ENCODE measurements at regions not wholly inside any gene's neighbourhood (a gene's known extent, or its start where the extent isn't known, plus 50 kb on each side); places are given as distances from the start of the nearest gene placed in this dataset.

GRCh38 chr10:107453561-107453960 is 289.1 kb upstream of the SORCS1 start:
- Mint-ChIP-seq H3K4me1 (no peaks in the 10 kb centered on the region), H3K9me3 (no peaks in the 10 kb centered on the region), H3K4me3 (no peak overlapping the region), H3K27ac (no peak overlapping the region), H3K36me3 (no peaks in the 10 kb centered on the region), H3K27me3 (no peaks in the 10 kb centered on the region)
- no peak for DNase-seq

DNA sequence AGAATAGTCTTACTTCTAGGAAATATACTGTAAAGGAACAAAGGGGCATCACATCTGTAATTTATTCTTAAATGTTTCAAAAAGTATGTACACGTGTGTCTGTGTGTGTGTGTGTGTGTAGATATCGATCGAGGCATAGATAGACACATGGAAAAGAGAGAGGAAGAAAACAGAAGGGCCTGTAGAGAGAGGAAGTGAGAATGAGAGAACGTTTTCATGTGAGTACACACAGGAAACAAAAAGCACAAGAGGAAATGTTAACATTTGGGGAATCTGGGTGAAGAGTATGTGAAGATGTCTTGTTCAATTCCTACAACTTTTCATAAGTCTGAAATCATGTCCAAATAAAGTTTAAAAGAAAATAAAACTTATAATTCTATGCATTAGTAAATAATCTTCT is 286.5 kb upstream of the SORCS1 start:
- no peak for DNase-seq
- H3K36me3 Mint-ChIP-seq, result no peaks in the 10 kb centered on the region
- H3K27me3 Mint-ChIP-seq, result no peaks in the 10 kb centered on the region
- H3K9me3 Mint-ChIP-seq, result no peaks in the 10 kb centered on the region
- no peaks in the 10 kb centered on the region for H3K4me1 Mint-ChIP-seq
- H3K27ac Mint-ChIP-seq, result no peak overlapping the region
- no peak overlapping the region for H3K4me3 Mint-ChIP-seq

DNA sequence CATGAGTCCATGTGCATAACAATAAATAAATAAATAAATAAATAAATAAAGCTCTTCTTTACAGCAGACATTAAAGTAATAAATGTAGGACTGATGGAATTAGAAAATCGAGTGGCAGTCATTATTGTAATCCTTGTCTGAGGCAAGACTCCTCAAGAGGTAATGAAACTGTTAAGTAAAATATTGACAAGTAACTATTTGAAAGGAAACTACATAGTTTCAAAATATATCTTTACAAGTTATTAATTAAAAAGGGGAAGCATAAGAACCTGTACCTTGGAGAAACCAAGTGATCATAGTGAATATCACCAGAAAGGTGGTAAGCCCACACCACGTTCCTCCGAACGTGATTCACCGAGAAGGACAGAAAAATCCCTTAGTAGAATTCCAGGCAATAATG is 285.6 kb upstream of the SORCS1 start:
- no peaks in the 10 kb centered on the region for H3K36me3 Mint-ChIP-seq
- DNase-seq, result no peak
- H3K4me3 Mint-ChIP-seq, result no peak overlapping the region
- no peaks in the 10 kb centered on the region for H3K9me3 Mint-ChIP-seq
- no peak overlapping the region for H3K27ac Mint-ChIP-seq
- no peaks in the 10 kb centered on the region for H3K27me3 Mint-ChIP-seq
- no peaks in the 10 kb centered on the region for H3K4me1 Mint-ChIP-seq

GRCh38 chr10:107444443-107444842 is 279.9 kb upstream of the SORCS1 start:
- no peak overlapping the region for H3K4me3 Mint-ChIP-seq
- H3K27me3 Mint-ChIP-seq, result no peaks in the 10 kb centered on the region
- DNase-seq, result no peak
- no peak overlapping the region for H3K27ac Mint-ChIP-seq
- peaks cover 3% of the 10 kb centered on the region for H3K9me3 Mint-ChIP-seq
- H3K36me3 Mint-ChIP-seq, result no peaks in the 10 kb centered on the region
- H3K4me1 Mint-ChIP-seq, result no peaks in the 10 kb centered on the region

- no peak overlapping the region for H3K4me3 Mint-ChIP-seq
Measured at GRCh38 chr10:107443813-107444212, 279.3 kb upstream of the SORCS1 start.

DNA sequence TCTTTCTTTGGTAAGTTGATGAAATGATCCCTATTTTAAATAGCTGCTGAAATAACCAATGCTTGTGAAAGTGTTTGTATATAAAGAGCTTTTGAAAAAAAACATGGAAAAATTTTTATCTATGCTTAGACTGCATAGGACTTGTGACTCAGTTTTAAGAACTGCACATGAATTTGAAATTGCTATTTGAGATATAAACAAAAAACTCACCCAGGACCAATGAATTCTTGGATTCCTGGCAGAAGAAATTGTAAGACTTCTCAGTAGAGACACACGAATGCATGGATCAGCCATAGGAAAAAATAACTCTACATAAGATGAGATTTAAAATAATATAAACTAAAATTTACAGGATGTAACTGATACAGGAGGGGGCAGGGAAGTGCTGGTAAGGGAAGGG is 278.8 kb upstream of the SORCS1 start:
- Mint-ChIP-seq H3K4me3 (no peak overlapping the region), H3K36me3 (no peaks in the 10 kb centered on the region), H3K27ac (no peak overlapping the region), H3K27me3 (no peaks in the 10 kb centered on the region), H3K4me1 (no peaks in the 10 kb centered on the region), H3K9me3 (peaks cover 3% of the 10 kb centered on the region)
- no peak for DNase-seq

More at GRCh38 chr10:107443813-107444212, 279.3 kb upstream of the SORCS1 start:
- no peak for DNase-seq
- H3K27ac Mint-ChIP-seq, result no peak overlapping the region
- H3K4me1 Mint-ChIP-seq, result no peaks in the 10 kb centered on the region
- no peaks in the 10 kb centered on the region for H3K36me3 Mint-ChIP-seq
- H3K27me3 Mint-ChIP-seq, result no peaks in the 10 kb centered on the region
- peaks cover 3% of the 10 kb centered on the region for H3K9me3 Mint-ChIP-seq

- no peaks in the 10 kb centered on the region for H3K27me3 Mint-ChIP-seq
- H3K4me3 Mint-ChIP-seq, result no peak overlapping the region
- H3K9me3 Mint-ChIP-seq, result peaks cover 3% of the 10 kb centered on the region
- no peaks in the 10 kb centered on the region for H3K4me1 Mint-ChIP-seq
- H3K27ac Mint-ChIP-seq, result no peak overlapping the region
- no peak for DNase-seq
- no peaks in the 10 kb centered on the region for H3K36me3 Mint-ChIP-seq
Measured at GRCh38 chr10:107442035-107442505, 277.6 kb upstream of the SORCS1 start.

DNA sequence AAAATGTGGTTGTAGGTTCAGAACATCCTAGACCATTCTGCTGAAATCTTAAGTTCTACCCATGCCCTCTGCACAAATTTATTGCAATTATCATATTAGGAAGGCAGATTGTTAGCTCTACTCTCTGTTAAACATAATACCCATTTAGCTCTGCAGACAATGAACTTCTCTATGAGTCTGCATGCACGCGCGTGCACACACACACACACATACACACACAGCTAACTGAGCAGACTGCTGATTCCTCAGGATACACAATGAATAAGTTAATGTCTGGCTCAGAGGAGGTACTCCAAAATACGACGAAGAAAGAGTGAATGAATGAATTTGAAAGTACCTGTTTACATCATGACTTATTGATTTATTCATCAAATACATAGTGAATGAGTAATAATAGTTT is 276.2 kb upstream of the SORCS1 start:
- no peaks in the 10 kb centered on the region for H3K4me1 Mint-ChIP-seq
- no peak overlapping the region for H3K27ac Mint-ChIP-seq
- H3K9me3 Mint-ChIP-seq, result peaks cover 5% of the 10 kb centered on the region
- H3K27me3 Mint-ChIP-seq, result no peaks in the 10 kb centered on the region
- DNase-seq, result no peak
- no peaks in the 10 kb centered on the region for H3K36me3 Mint-ChIP-seq
- H3K4me3 Mint-ChIP-seq, result no peak overlapping the region

GRCh38 chr10:107437921-107438320 is 273.4 kb upstream of the SORCS1 start:
- no peak overlapping the region for H3K27ac Mint-ChIP-seq
- no peaks in the 10 kb centered on the region for H3K36me3 Mint-ChIP-seq
- DNase-seq, result no peak
- peaks cover 9% of the 10 kb centered on the region for H3K9me3 Mint-ChIP-seq
- no peak overlapping the region for H3K4me3 Mint-ChIP-seq
- H3K27me3 Mint-ChIP-seq, result no peaks in the 10 kb centered on the region
- H3K4me1 Mint-ChIP-seq, result no peaks in the 10 kb centered on the region

GRCh38 chr10:107436568-107436967 is 272.1 kb upstream of the SORCS1 start:
- Mint-ChIP-seq H3K9me3 (peaks cover 9% of the 10 kb centered on the region), H3K4me3 (no peak overlapping the region), H3K27ac (no peak overlapping the region), H3K4me1 (no peaks in the 10 kb centered on the region), H3K36me3 (no peaks in the 10 kb centered on the region), H3K27me3 (no peaks in the 10 kb centered on the region)
- no peak for DNase-seq

DNA sequence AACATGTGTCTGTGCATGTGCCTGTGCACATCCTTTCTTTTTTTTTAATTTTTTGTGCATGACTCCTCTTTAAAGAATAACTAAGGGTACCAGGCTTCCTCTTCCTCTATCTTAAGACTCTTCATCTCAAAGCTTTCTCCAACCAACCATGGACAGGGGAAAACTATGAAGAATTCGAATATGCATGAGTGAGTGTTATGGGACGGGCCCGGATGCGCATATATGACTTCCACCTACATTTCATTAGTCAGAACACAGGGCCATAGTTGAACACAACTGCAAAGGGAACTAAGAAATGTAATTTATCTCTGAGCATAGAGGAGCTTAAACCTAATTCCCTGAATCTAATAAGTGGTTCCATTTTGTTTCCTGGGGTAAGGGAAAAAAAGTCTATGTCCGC is 270.3 kb upstream of the SORCS1 start:
- no peaks in the 10 kb centered on the region for H3K36me3 Mint-ChIP-seq
- DNase-seq, result no peak
- H3K4me1 Mint-ChIP-seq, result no peaks in the 10 kb centered on the region
- no peak overlapping the region for H3K27ac Mint-ChIP-seq
- no peak overlapping the region for H3K4me3 Mint-ChIP-seq
- H3K9me3 Mint-ChIP-seq, result peaks cover 6% of the 10 kb centered on the region
- H3K27me3 Mint-ChIP-seq, result no peaks in the 10 kb centered on the region

- Mint-ChIP-seq H3K4me3 (no peak overlapping the region), H3K4me1 (no peaks in the 10 kb centered on the region), H3K36me3 (no peaks in the 10 kb centered on the region), H3K27me3 (no peaks in the 10 kb centered on the region), H3K9me3 (peaks cover 6% of the 10 kb centered on the region), H3K27ac (no peak overlapping the region)
- DNase-seq, result no peak
Measured at GRCh38 chr10:107434201-107434600, 269.7 kb upstream of the SORCS1 start.

DNA sequence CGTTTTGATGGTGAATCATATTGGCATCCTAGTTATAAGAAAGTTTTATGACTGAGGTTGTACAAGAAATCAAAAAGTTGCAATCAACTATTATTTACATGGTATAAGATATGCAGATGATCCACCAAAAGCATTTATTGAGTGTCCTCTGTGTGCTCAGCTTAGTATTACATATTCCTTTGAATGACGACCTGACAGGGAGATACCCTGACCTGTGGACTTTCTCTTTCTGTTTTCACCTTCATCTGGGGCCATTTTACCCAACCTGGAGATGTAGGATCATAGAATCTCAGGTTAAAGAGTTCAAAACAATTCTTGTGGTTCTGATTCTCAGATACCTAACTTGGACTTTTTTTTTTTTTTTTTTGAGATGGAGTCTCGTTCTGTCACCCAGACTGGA is 269.1 kb upstream of the SORCS1 start:
- no peak for DNase-seq
- H3K4me3 Mint-ChIP-seq, result no peak overlapping the region
- no peaks in the 10 kb centered on the region for H3K4me1 Mint-ChIP-seq
- no peak overlapping the region for H3K27ac Mint-ChIP-seq
- peaks cover 6% of the 10 kb centered on the region for H3K9me3 Mint-ChIP-seq
- no peaks in the 10 kb centered on the region for H3K27me3 Mint-ChIP-seq
- no peaks in the 10 kb centered on the region for H3K36me3 Mint-ChIP-seq

DNA sequence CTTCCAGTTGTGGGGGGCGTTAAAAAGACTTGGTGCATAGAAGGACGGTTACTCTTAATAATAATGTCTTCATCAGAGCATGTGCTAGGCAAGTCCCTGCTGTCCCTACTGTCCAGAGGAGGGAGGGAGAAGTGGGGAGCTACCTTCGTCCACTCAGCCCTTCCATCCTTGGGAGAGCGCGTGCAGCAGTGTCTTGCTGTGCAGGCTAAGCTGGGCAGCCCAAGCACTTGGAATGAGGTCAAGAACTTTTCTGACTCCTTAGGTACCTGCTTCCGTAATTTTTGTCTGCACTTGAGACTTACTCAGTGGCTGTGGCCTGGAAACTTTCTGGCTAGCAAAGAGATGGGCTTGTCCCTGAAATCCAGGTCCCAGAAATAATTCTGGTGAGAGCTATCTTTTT is 265.9 kb upstream of the SORCS1 start:
- Mint-ChIP-seq H3K4me1 (no peaks in the 10 kb centered on the region), H3K4me3 (no peak overlapping the region), H3K27me3 (no peaks in the 10 kb centered on the region), H3K36me3 (no peaks in the 10 kb centered on the region), H3K27ac (no peak overlapping the region), H3K9me3 (peaks cover 4% of the 10 kb centered on the region)
- no peak for DNase-seq

- Mint-ChIP-seq H3K4me1 (no peaks in the 10 kb centered on the region), H3K36me3 (no peaks in the 10 kb centered on the region), H3K27me3 (no peaks in the 10 kb centered on the region), H3K27ac (no peak overlapping the region), H3K9me3 (no peaks in the 10 kb centered on the region), H3K4me3 (no peak overlapping the region)
- no peak for DNase-seq
Measured at GRCh38 chr10:107427016-107427415, 262.5 kb upstream of the SORCS1 start.

DNA sequence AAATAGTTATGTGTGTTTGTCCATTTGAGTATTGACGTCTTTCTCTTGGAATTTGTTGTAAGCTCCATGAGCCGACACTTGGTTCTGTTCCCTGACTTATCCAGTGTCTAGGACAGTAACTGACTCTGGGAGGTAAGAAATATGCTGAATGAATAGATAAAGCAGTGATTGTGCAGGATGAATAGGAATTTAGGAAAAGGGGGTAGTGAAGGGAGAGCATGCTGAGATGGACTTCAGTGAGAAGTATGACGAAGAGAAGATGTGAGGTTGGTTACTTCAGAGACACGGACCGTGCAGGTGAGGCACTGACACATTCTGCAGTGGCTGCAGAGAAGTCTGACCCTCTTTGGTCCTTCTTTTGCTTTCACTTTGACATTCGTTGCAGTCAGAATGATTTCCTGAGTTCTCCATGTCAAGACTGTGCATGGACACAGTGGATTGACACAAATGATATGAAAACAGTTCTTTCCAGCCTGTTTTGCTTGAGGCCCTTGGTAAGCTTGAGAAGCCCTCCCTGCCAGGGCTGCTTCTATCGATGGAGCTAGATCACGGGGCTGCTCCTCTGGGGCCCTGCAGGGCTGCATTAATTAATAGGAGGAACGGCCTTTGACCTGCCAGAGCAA is 261.5 kb upstream of the SORCS1 start:
- Mint-ChIP-seq H3K27ac (no peak overlapping the region), H3K4me3 (no peak overlapping the region), H3K27me3 (no peaks in the 10 kb centered on the region), H3K36me3 (no peaks in the 10 kb centered on the region), H3K4me1 (no peaks in the 10 kb centered on the region), H3K9me3 (no peaks in the 10 kb centered on the region)
- no peak for DNase-seq

All from activated naive CD8-positive, alpha-beta T cell treated with anti-CD3 and anti-CD28 coated beads for 36 hours (primary cell).